ENCODE measurements at regions not wholly inside any gene's neighbourhood (a gene's known extent, or its start where the extent isn't known, plus 50 kb on each side); places are given as distances from the start of the nearest gene placed in this dataset.

DNA sequence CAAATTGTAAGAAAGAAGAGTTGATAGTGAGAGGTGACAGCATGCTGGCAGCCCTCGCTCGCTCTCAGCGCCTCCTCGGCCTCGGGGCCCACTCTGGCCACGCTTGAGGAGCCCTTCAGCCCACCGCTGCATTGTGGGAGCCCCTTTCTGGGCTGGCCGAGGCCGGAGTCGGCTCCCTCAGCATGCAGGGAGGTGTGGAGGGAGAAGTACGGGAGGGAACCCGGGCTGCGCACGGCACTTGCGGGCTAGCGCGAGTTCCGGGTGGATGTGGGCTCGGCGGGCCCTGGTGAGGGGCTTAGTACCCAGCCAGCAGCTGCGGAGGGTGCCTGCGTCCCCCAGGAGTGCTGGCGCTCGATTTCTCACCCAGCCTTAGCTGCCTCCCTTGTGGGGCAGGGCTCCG is 539.7 kb upstream of the CCDC179 start:
- no peaks in the 10 kb centered on the region for H3K27me3 ChIP-seq (ENCODE audit: control insufficient read depth in 1 of 2, insufficient read depth in 2 of 2, low read length in 2 of 2)
- no peak for DNase-seq
- Mint-ChIP-seq H3K9me3 (peaks cover 10% of the 10 kb centered on the region), H3K36me3 (ENCODE audit: low read depth) (no peaks in the 10 kb centered on the region), H3K27ac (no peak overlapping the region), H3K4me1 (ENCODE audit: low read depth) (no peaks in the 10 kb centered on the region), H3K4me3 (no peak overlapping the region), H3K27me3 (no peaks in the 10 kb centered on the region)
- peaks cover 0 to 21% of the 10 kb centered on the region in 2 experiments for H3K9me3 ChIP-seq (ENCODE audit: control insufficient read depth in 1 of 2, insufficient read depth in 1 of 2, low read length in 2 of 2)
- intact Hi-C loops (cut with DNase I, micrococcal nuclease), result no loop called here
- ATAC-seq (ENCODE audit: poor library complexity), result no peak
- ChIA-PET CTCF (no interaction called here), POLR2A (no interaction called here)
- H3K4me3 ChIP-seq (ENCODE audit: low read length), result no peak overlapping the region
- no peak overlapping the region for H3K27ac ChIP-seq (ENCODE audit: low read depth in 1 of 2, low read length in 2 of 2)
- no peaks in the 10 kb centered on the region for H3K36me3 ChIP-seq (ENCODE audit: insufficient read depth, low read length)
- no peaks in the 10 kb centered on the region for H3K4me1 ChIP-seq (ENCODE audit: insufficient read depth, low read length)
- TF ChIP-seq, protein P1, sequence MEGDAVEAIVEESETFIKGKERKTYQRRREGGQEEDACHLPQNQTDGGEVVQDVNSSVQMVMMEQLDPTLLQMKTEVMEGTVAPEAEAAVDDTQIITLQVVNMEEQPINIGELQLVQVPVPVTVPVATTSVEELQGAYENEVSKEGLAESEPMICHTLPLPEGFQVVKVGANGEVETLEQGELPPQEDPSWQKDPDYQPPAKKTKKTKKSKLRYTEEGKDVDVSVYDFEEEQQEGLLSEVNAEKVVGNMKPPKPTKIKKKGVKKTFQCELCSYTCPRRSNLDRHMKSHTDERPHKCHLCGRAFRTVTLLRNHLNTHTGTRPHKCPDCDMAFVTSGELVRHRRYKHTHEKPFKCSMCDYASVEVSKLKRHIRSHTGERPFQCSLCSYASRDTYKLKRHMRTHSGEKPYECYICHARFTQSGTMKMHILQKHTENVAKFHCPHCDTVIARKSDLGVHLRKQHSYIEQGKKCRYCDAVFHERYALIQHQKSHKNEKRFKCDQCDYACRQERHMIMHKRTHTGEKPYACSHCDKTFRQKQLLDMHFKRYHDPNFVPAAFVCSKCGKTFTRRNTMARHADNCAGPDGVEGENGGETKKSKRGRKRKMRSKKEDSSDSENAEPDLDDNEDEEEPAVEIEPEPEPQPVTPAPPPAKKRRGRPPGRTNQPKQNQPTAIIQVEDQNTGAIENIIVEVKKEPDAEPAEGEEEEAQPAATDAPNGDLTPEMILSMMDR (IDR thresholded peaks at IDR 0.05), result no peak

DNA sequence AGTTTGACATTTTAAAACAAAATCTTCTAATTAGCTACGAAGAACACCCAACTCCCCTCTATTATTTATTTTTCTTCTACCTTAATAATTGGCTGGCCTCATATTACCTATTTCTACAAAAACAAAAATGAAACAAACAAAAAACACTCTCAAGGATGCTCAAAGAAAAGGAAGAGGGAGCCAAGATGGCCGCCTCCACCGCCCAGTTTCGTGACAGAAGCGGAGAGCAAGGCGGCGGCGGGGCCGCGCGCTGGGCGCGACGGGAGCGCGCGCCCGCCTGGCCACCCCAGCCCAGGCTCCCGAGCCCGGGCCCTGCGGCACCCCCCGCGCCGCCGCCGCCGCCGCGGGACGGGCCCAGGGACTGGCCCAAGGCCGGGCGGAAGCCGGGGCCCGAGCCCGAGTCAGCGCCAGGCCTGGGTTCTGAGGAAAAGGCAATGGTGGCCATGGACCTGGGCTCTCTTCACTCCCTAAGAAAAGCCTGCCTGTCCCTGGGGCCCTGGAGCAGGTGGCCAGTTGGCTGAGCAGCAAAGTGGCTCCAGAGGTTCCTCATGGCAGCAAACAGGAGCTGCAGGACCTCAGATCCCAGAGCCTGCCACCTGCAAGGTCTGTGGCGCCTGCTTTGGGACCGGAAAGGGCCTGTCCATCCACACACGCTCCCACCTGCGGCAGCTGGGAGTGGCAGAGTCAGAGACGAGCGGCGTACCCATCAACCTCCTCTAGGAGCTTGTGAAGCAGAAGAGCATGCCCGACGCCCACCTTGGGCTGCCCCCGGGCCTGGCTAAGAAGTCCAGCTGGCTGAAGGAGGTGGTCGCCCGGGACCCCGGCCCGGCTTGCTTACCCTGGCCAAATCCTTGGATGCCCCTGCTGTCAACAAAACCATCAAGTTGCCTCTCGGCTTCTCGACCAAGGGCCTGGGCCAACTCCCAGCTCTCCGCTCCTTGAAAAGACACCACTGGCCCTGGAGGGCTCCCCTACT is 543.2 kb upstream of the CCDC179 start:
- Mint-ChIP-seq H3K27ac (no peak overlapping the region), H3K36me3 (ENCODE audit: low read depth) (no peaks in the 10 kb centered on the region), H3K4me1 (ENCODE audit: low read depth) (no peaks in the 10 kb centered on the region), H3K27me3 (no peaks in the 10 kb centered on the region), H3K4me3 (no peak overlapping the region), H3K9me3 (peaks cover 17% of the 10 kb centered on the region)
- peaks cover 0 to 39% of the 10 kb centered on the region in 2 experiments for H3K9me3 ChIP-seq (ENCODE audit: control insufficient read depth in 1 of 2, insufficient read depth in 1 of 2, low read length in 2 of 2)
- peak in 1 of 14 experiments; percentile 6 for DNase-seq
- no peaks in the 10 kb centered on the region for H3K4me1 ChIP-seq (ENCODE audit: insufficient read depth, low read length)
- H3K4me3 ChIP-seq (ENCODE audit: low read length), result no peak overlapping the region
- H3K27ac ChIP-seq (ENCODE audit: low read depth in 1 of 2, low read length in 2 of 2), result no peak overlapping the region
- ChIA-PET CTCF (no interaction called here), POLR2A (no interaction called here)
- H3K27me3 ChIP-seq (ENCODE audit: control insufficient read depth in 1 of 2, insufficient read depth in 2 of 2, low read length in 2 of 2), result no peaks in the 10 kb centered on the region
- TF ChIP-seq, protein P1 (IDR thresholded peaks at IDR 0.05), result no peak
- intact Hi-C loops (cut with DNase I, micrococcal nuclease), result no loop called here
- ATAC-seq (ENCODE audit: poor library complexity), result no peak
- no peaks in the 10 kb centered on the region for H3K36me3 ChIP-seq (ENCODE audit: insufficient read depth, low read length)

DNA sequence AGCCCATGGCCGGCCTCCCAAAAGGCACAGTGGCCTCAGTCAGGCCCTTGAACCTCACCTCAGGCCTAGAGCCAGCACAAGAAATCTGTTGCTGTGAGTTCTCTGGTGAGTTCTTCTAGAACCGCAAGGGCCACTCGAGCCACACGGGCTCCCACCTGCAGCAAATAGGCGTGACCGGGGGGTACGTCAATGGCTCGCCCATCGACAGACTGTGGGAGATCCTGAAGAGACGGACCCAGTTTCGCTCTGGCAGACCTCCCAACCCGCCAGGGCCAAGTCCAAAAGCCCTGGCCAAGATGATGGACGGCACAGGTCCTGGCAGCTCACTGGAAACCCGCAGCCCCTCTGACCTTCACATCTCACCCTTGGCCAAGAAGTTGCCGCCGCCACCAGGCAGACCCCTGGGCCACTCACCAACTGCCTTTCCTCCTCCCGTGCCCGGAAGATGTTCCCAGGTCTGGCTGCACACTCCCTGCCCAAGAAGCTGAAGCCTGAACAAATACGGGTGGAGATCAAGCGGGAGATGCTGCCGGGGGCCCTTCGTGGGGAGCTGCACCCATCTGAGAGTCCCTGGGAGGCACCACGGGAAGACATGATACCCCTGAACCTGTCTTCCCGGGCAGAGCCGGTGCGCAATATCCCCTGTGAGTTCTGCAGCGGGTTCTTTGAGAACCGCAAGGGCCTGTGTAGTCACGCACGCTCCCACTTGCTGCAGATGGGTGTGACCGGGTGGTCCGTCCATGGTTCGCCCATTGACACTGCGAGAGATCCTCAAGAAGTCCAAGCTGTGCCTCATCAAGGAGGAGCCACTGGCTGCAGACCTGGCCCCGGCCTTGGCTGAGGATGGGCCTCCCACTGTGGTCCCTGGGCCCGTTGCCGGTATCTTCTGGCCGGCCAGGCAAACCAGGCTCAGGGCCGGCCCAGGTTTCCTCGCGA is 544.2 kb upstream of the CCDC179 start:
- H3K4me3 Mint-ChIP-seq, result no peak overlapping the region
- ATAC-seq (ENCODE audit: poor library complexity), result no peak
- CTCF ChIA-PET, result no interaction called here
- TF ChIP-seq, protein P1 (IDR thresholded peaks at IDR 0.05), result no peak
- H3K27me3 Mint-ChIP-seq, result no peaks in the 10 kb centered on the region
- no peaks in the 10 kb centered on the region for H3K36me3 Mint-ChIP-seq (ENCODE audit: low read depth)
- Histone ChIP-seq H3K27me3 (ENCODE audit: control insufficient read depth in 1 of 2, insufficient read depth in 2 of 2, low read length in 2 of 2) (no peaks in the 10 kb centered on the region), H3K4me3 (ENCODE audit: low read length) (no peak overlapping the region), H3K27ac (ENCODE audit: low read depth in 1 of 2, low read length in 2 of 2) (no peak overlapping the region), H3K36me3 (ENCODE audit: insufficient read depth, low read length) (no peaks in the 10 kb centered on the region), H3K9me3 (ENCODE audit: control insufficient read depth in 1 of 2, insufficient read depth in 1 of 2, low read length in 2 of 2) (peaks cover 0 to 39% of the 10 kb centered on the region in 2 experiments), H3K4me1 (ENCODE audit: insufficient read depth, low read length) (no peaks in the 10 kb centered on the region)
- no peak overlapping the region for H3K27ac Mint-ChIP-seq
- intact Hi-C loops (cut with DNase I, micrococcal nuclease), result no loop called here
- POLR2A ChIA-PET, result no interaction called here
- peaks cover 22% of the 10 kb centered on the region for H3K9me3 Mint-ChIP-seq
- DNase-seq, result peak in 1 of 14 experiments; percentile 11
- H3K4me1 Mint-ChIP-seq (ENCODE audit: low read depth), result no peaks in the 10 kb centered on the region
